ENCODE measurements at regions not wholly inside any gene's neighbourhood (a gene's known extent, or its start where the extent isn't known, plus 50 kb on each side); places are given as distances from the start of the nearest gene placed in this dataset.
"Not testable (repeated sequence)": the region's sequence is repeated elsewhere in the genome, so short reads cannot be mapped to it uniquely, and the experiment has no call there.

GRCh38 chr2:189998665-189999064 is 63.9 kb downstream of the MSTN start:
- not testable (repeated sequence) for TF ChIP-seq YY1 (IDR thresholded peaks at IDR 0.05); GABPA (IDR thresholded peaks at IDR 0.05 in 1 of 2, conservative IDR thresholded peaks at IDR 0.05 in 1 of 2); SP1 (IDR thresholded peaks at IDR 0.05); ATF3 (IDR thresholded peaks at IDR 0.05); TAF1 (conservative IDR thresholded peaks at IDR 0.05); ZBTB33 (IDR thresholded peaks at IDR 0.05); MAX (IDR thresholded peaks at IDR 0.05); FOXA1 (IDR thresholded peaks at IDR 0.05); RXRA (IDR thresholded peaks at IDR 0.05)
- TF ChIP-seq, protein P1, sequence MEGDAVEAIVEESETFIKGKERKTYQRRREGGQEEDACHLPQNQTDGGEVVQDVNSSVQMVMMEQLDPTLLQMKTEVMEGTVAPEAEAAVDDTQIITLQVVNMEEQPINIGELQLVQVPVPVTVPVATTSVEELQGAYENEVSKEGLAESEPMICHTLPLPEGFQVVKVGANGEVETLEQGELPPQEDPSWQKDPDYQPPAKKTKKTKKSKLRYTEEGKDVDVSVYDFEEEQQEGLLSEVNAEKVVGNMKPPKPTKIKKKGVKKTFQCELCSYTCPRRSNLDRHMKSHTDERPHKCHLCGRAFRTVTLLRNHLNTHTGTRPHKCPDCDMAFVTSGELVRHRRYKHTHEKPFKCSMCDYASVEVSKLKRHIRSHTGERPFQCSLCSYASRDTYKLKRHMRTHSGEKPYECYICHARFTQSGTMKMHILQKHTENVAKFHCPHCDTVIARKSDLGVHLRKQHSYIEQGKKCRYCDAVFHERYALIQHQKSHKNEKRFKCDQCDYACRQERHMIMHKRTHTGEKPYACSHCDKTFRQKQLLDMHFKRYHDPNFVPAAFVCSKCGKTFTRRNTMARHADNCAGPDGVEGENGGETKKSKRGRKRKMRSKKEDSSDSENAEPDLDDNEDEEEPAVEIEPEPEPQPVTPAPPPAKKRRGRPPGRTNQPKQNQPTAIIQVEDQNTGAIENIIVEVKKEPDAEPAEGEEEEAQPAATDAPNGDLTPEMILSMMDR (IDR thresholded peaks at IDR 0.05; ENCODE audit: low read depth, low read length, missing input control): not testable (repeated sequence)
- TF ChIP-seq, protein P2, sequence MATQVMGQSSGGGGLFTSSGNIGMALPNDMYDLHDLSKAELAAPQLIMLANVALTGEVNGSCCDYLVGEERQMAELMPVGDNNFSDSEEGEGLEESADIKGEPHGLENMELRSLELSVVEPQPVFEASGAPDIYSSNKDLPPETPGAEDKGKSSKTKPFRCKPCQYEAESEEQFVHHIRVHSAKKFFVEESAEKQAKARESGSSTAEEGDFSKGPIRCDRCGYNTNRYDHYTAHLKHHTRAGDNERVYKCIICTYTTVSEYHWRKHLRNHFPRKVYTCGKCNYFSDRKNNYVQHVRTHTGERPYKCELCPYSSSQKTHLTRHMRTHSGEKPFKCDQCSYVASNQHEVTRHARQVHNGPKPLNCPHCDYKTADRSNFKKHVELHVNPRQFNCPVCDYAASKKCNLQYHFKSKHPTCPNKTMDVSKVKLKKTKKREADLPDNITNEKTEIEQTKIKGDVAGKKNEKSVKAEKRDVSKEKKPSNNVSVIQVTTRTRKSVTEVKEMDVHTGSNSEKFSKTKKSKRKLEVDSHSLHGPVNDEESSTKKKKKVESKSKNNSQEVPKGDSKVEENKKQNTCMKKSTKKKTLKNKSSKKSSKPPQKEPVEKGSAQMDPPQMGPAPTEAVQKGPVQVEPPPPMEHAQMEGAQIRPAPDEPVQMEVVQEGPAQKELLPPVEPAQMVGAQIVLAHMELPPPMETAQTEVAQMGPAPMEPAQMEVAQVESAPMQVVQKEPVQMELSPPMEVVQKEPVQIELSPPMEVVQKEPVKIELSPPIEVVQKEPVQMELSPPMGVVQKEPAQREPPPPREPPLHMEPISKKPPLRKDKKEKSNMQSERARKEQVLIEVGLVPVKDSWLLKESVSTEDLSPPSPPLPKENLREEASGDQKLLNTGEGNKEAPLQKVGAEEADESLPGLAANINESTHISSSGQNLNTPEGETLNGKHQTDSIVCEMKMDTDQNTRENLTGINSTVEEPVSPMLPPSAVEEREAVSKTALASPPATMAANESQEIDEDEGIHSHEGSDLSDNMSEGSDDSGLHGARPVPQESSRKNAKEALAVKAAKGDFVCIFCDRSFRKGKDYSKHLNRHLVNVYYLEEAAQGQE (IDR thresholded peaks at IDR 0.05): not testable (repeated sequence)
